ENCODE measurements at regions not wholly inside any gene's neighbourhood (a gene's known extent, or its start where the extent isn't known, plus 50 kb on each side); places are given as distances from the start of the nearest gene placed in this dataset.

- DNase-seq (ENCODE audit: low read depth) = no peak
These were observed 185.4 kb downstream of the FBXO15 start for GRCh38 chr18:73962256-73962655.

- no peak for DNase-seq (ENCODE audit: low read depth)
These were observed 185.8 kb downstream of the FBXO15 start for GRCh38 chr18:73961804-73962203.

- no peak for DNase-seq (ENCODE audit: low read depth)
These were observed 188.3 kb downstream of the FBXO15 start for GRCh38 chr18:73959352-73959751.

GRCh38 chr18:73954268-73954667, 193.4 kb downstream of the FBXO15 start:
- DNase-seq (ENCODE audit: low read depth) = no peak

DNA sequence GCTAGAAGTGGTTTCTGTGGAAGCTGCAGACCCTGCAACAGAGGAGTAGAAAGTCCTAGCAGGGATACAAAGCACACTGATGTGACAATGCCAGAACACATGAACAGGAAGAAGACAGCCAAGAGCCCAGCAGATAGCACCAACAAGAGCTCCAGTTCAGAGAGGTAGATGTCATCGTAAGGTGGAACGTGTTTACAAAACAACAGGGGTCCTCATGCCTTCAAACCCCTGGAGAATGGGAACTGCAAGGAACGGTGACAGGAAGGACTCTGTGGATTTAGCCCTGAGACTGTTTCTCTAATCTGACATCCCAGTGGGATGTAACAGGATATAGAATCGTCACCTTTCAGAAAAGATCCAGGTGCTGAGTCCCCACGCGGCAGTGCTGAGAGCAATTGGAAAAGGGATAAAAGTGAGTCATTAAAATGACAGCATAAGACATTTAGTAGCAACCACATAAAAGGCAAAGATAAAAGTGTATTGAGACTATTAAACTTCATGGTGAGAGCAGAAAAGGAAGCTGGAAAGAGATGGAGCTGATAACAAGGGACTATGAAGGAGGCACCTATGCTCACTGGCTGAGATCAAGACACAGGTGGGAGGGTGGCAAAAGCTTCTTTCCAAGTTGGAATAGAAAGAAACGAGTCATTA, 195.2 kb downstream of the FBXO15 start:
- DNase-seq (ENCODE audit: low read depth) = no peak

GRCh38 chr18:73950116-73950700, 197.4 kb downstream of the FBXO15 start:
- no peak for DNase-seq (ENCODE audit: low read depth)

- no peak for DNase-seq (ENCODE audit: low read depth)
These were observed 199.1 kb downstream of the FBXO15 start for GRCh38 chr18:73948497-73948896.

- no peak for DNase-seq (ENCODE audit: low read depth)
These were observed 199.6 kb downstream of the FBXO15 start for GRCh38 chr18:73948084-73948483.

- DNase-seq (ENCODE audit: low read depth) = no peak
These were observed 200.3 kb downstream of the FBXO15 start for GRCh38 chr18:73947180-73947921.

DNA sequence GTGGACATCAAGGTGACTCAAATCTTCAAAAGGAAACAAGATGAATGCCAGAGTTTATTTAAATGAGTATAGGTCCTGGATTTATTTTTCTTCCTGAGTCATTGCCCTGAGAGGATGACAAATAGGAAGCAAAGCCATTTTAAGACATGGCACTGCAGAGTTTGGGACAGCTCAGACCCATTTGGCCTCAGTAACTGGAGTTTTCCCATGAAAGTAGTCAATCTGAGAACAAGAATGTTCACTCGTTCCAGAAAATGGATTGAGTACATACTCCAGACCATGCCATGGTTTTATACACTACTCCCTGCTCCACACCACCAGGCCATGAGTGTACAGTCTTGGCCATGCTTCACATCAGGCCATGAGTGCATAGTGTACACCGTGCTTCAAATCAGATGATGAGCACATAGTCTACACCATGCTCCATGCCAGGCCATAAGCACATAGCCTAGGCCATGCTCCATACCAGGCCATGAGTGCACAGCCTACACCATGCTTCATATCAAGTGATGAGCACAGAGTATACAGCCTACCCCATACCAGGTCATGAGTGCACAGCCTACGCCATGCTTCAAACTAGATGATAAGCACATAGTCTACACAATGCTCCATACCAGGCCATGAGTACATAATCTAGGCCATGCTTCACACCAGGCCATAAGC, 202.4 kb downstream of the FBXO15 start:
- no peak for DNase-seq (ENCODE audit: low read depth)

- DNase-seq (ENCODE audit: low read depth) = no peak
These were observed 202.9 kb downstream of the FBXO15 start for GRCh38 chr18:73944715-73945114.

- no peak for DNase-seq (ENCODE audit: low read depth)
These were observed 203.9 kb downstream of the FBXO15 start for GRCh38 chr18:73943763-73944162.

GRCh38 chr18:73942956-73943355, 204.7 kb downstream of the FBXO15 start:
- no peak for DNase-seq (ENCODE audit: low read depth)

DNA sequence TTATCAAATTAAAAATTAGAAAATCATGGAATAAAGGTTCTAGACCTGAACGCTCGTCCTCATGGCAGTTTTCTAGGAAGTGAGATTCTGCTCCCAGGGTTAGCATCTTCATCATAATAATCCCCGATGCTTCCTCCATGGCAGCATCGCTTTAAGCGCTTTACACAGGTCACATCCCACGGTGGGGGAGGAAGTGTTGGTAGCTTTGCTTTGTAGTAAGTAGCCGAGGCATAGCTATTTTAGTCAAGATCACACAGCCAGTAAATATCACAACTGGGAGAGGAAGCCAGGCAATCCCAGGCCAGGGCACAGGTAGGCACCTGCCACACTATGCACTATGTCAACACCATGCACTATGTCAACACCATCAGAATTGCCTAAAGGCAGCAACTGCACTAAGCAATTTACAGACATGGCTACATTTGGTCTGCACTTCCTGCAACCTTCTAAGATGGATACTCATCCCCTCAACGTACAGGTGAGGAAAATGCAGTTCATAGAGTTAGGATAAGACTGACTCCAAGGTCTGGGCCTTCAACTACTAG, 205.5 kb downstream of the FBXO15 start:
- no peak for DNase-seq (ENCODE audit: low read depth)

DNA sequence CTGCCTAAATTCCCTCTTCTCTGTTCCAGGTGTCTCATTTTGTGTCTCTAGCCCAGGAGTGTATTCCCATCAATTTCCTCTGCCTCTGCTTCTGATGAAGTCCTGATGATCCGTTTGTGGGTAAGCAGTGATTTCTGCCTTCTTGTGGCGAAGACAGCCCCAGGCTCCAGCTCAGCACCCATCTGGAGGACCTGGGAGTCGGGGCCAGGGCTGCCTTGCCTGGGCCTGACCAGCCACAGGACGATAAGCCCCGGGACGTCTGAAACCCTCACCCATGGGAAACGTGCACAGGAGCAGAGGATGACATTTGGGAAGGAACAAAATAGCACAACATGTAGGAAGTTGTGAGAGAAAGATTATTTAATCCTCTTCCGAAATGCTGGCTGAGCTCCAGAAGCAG, 206.9 kb downstream of the FBXO15 start:
- DNase-seq (ENCODE audit: low read depth) = no peak

DNA sequence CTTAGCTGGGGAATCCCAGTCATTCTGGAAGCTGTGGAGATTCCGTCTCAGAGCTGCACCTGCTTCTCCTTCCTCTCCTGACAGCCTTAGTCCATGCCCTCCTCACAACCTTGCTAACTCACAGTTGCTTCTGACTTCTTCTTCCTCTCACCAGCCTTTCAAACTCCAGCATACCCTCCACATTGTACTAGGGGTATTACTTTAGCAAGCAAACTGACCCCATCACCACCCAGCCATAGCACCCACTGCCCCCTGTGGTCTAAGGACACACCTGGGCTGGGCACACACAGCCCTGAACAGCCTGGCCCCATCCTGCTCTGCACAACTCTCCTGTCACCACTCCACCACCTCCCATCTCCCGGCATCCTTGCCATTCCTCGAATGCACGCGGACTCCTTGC, 208.2 kb downstream of the FBXO15 start:
- no peak for DNase-seq (ENCODE audit: low read depth)

GRCh38 chr18:73933685-73934084, 213.9 kb downstream of the FBXO15 start:
- DNase-seq (ENCODE audit: low read depth) = no peak

- DNase-seq (ENCODE audit: low read depth) = no peak
These were observed 214.7 kb downstream of the FBXO15 start for GRCh38 chr18:73932976-73933375.

- DNase-seq (ENCODE audit: low read depth) = no peak
These were observed 220.1 kb downstream of the FBXO15 start for GRCh38 chr18:73927496-73927895.

- DNase-seq (ENCODE audit: low read depth) = no peak
These were observed 222.8 kb downstream of the FBXO15 start for GRCh38 chr18:73924836-73925235.

DNA sequence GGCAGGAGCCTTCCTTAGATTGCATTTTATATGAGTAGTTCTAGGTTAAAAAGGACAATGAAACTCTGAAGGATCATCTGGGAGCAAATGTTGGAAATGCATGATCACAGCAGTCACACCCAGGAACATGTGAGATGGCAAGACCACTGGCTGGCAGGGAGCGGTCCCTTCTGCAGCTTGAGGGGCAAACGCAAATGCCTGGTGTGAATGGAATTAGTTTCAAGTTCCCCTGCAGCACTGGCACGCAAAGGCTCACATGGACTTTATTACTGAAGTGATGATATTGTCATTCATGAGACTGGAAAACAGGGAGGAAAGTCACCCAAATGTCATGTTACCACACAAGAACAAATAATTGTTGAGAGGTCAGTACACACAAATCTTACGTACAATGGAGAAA, 223.3 kb downstream of the FBXO15 start:
- no peak for DNase-seq (ENCODE audit: low read depth)

- DNase-seq (ENCODE audit: low read depth) = no peak
These were observed 223.8 kb downstream of the FBXO15 start for GRCh38 chr18:73923866-73924265.

DNA sequence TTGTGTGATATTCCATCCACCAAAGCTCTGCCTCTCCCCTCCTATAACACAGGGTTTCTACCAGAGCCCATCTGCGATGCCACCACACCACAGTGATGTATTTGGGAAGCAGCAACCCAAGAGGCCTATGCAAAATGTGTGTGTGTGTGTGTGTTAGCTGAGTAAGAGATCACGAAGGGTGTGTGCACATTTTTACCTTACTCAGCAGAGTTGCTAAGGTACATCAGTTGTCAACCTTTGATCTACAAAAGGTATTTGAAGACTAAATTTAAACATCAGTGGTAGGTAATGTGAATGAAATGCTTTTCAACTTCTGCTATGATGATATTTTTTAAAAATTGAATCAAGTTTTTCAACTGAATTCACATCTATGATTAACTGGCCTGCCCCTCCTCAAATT, 227.6 kb downstream of the FBXO15 start:
- DNase-seq (ENCODE audit: low read depth) = no peak

Measured in activated T-cell treated with anti-CD3 and anti-CD28 coated beads for 24 hours (primary cell).